Naive B cell (primary cell): ENCODE measurements at regions not wholly inside any gene's neighbourhood (a gene's known extent, or its start where the extent isn't known, plus 50 kb on each side); places are given as distances from the start of the nearest gene placed in this dataset.
A peak's percentile ranks its signal among the peaks of the same experiment; 100 is the strongest.

ENCODE experiments used
- ATAC-seq, 2 donors: fragments of 150-1000 bp; cut with Tn5 transposase; 2 replicates each; pipeline ENCODE4 v1.10.0; 2021; ENCODE audit warnings: low read depth in 2 of 2, mild to moderate bottlenecking in 2 of 2, moderate library complexity in 2 of 2
- DNase-seq: peaks from one replicate; pipeline ENCODE4 v3.0.0; 2022
- H3K27ac Mint-ChIP-seq, 6 donors: one replicate each; pipeline ENCODE4 v1.8.0; 2020 to 2022; ENCODE audit warnings: mild to moderate bottlenecking in 6 of 6, mixed read lengths in 6 of 6, moderate library complexity in 5 of 6, inconsistent platforms in 2 of 6
- H3K27me3 Mint-ChIP-seq, 3 donors: one replicate each; pipeline ENCODE4 v1.8.0; 2021 to 2022; ENCODE audit warnings: mixed read lengths in 3 of 3, mild to moderate bottlenecking in 1 of 3
- H3K36me3 Mint-ChIP-seq, 2 donors: one replicate each; pipeline ENCODE4 v1.8.0; 2020 to 2022; ENCODE audit warnings: mixed read lengths in 2 of 2, inconsistent platforms in 1 of 2, mild to moderate bottlenecking in 1 of 2
- H3K4me1 Mint-ChIP-seq, 3 donors: one replicate each; pipeline ENCODE4 v1.8.0; 2020 to 2022; ENCODE audit warnings: mixed read lengths in 3 of 3, inconsistent platforms in 1 of 3, mild to moderate bottlenecking in 1 of 3, moderate library complexity in 1 of 3
- H3K4me3 Mint-ChIP-seq, 8 donors: one replicate each; pipeline ENCODE4 v1.8.0; 2020 to 2022; ENCODE audit warnings: mild to moderate bottlenecking in 8 of 8, mixed read lengths in 8 of 8, moderate library complexity in 8 of 8, inconsistent platforms in 2 of 8
- H3K9me3 Mint-ChIP-seq, 7 donors: one replicate each; pipeline ENCODE4 v1.8.0; 2020 to 2022; ENCODE audit warnings: mixed read lengths in 7 of 7, mild to moderate bottlenecking in 5 of 7, inconsistent platforms in 2 of 7, moderate library complexity in 1 of 7

DNA sequence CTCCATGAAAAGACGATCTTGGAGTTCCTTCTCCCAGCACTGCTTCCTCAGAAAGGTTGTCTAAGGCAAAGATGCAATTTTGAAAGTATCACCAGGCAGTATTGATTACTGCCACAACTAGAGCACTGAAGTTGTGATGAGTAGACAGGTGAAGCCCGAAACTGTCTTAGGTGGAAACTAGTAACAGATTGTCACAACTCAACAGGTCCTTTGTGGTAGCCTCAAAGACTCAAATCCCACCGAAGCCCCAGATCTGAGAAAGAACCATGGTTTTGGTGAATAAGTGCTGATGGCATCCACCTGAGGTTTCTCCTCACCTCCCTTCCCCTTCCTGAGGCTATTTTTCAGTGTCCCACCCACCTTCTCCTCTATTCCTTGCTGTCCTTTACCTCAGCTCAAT lies 248.0 kb downstream of the DSEL start:
- Mint-ChIP-seq H3K27me3 (peaks cover 0 to 7% (median 0%) of the 10 kb centered on the region in 3 donors), H3K27ac (no peak overlapping the region), H3K4me1 (no peaks in the 10 kb centered on the region), H3K36me3 (no peaks in the 10 kb centered on the region), H3K9me3 (peaks cover 0 to 3% (median 0%) of the 10 kb centered on the region in 7 donors), H3K4me3 (no peak overlapping the region)
- DNase-seq, result no peak
- no peak for ATAC-seq

DNA sequence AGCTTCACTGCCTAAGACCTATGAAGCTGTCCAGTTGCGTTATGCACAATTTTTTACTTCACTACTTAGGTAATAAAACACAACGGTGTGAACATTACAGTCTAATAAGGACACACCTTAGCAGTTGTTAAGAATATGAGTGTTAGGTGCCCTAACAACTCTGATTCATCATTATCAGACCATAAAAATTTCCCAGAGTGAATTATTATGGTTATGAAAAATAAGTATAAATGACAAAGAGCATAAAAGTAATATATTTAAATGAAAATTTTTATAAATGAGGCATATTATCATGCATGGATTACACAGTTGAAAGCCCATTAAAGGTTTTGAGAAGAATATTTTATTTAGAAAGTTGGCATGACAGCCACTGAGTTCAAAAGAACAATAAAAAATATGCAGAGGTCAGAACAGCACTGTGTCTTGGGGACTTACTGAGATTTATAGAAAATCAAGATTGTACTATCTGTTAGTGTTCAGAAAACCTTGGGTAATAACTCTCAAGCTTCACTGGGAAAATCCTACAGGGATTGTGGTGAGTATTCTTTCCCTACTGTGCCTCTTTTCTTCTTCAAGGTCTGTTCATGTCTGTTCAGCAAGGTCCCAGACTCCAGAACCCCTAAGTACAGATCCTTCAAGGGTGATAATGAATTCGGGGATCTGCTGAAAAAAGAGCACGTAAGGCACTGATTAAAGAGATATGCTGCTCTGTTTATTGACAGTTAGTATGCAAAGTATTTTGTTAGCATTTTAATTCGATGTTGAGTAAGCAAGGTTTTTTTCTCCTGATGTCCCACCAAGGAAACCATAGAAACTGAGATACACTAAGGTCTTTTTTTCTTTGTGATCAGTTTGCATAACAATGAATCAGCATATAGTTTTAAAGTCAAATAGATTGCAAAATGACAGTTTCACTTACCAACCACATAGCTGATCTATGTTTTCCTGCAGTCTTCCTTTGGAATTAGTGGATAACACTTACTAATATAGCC lies 250.0 kb downstream of the DSEL start:
- no peak for DNase-seq
- no peak overlapping the region for H3K27ac Mint-ChIP-seq
- H3K36me3 Mint-ChIP-seq, result no peaks in the 10 kb centered on the region
- no peaks in the 10 kb centered on the region for H3K4me1 Mint-ChIP-seq
- no peaks in the 10 kb centered on the region for H3K9me3 Mint-ChIP-seq
- H3K4me3 Mint-ChIP-seq, result no peak overlapping the region
- ATAC-seq, result no peak
- peaks cover 0 to 7% (median 0%) of the 10 kb centered on the region in 3 donors for H3K27me3 Mint-ChIP-seq

DNA sequence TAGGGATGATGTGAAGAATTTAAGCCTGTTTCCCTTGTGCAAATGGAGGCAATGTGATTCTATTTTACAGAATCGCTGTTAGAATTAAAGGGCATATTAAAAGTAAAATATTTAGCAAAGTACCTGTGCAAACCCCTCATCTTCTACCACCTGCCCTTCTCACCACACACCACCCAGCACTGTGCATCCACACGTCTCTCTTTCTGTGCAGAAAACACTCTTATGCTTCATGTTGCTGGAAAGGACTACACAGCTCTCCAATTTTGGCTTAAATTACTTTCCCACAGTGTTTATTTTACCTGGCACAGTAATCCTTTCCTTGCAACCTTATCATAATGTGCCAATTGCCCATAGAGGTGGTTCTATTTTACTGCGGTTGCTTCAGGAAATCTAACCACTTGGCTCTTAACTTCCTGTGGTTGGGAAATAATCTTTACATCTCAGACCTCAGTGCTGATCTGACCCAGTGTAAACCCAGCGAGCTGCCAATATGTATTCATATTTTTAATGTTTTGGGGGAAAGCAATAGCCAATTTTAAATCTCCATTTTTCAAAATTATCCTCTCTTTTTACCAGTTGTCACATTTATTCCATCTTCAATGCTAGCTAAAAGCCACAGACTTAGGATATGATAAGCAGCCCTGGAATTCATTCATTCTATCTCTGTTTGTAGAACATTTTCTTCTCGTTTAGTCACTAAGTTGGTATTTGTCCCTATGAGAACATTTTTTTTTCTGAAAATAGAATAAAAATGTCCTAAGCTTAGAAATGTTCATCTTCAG lies 250.9 kb downstream of the DSEL start:
- Mint-ChIP-seq H3K27me3 (peaks cover 0 to 7% (median 0%) of the 10 kb centered on the region in 3 donors), H3K36me3 (no peaks in the 10 kb centered on the region), H3K9me3 (no peaks in the 10 kb centered on the region), H3K4me1 (no peaks in the 10 kb centered on the region), H3K4me3 (no peak overlapping the region), H3K27ac (no peak overlapping the region)
- ATAC-seq (no peak), DNase-seq (no peak)

DNA sequence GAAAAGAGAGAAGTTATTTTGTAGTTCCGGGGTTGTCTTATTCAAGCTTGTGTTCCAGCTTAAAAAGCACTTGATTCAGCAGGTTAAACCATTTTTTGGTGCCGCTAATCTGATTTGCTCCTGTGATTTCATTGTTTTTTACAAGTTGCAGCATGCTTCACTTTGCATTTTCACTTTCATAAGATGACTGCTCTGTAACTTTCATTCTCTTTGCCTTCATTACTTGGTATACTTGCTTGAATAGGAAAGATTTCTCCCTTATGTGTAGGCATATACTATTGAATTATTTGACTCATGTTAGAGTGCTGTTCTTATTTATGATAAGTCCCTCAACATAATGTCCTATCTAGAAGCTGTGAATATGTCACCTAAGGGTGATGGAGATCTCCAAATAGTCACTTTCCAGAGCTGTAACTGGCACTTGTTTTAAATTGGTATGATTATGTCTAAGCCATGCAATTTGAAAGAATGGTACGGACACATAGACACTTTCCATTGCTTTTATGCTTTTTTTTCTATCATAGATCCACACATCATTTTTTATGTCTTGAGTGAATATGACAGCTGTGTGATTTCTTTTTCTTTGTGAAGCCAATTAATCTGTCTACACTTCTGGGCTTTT lies 254.5 kb downstream of the DSEL start:
- ATAC-seq, result no peak
- no peaks in the 10 kb centered on the region for H3K4me1 Mint-ChIP-seq
- H3K27ac Mint-ChIP-seq, result no peak overlapping the region
- no peaks in the 10 kb centered on the region for H3K9me3 Mint-ChIP-seq
- no peaks in the 10 kb centered on the region for H3K36me3 Mint-ChIP-seq
- peaks cover 0 to 3% (median 0%) of the 10 kb centered on the region in 3 donors for H3K27me3 Mint-ChIP-seq
- no peak overlapping the region for H3K4me3 Mint-ChIP-seq
- no peak for DNase-seq

DNA sequence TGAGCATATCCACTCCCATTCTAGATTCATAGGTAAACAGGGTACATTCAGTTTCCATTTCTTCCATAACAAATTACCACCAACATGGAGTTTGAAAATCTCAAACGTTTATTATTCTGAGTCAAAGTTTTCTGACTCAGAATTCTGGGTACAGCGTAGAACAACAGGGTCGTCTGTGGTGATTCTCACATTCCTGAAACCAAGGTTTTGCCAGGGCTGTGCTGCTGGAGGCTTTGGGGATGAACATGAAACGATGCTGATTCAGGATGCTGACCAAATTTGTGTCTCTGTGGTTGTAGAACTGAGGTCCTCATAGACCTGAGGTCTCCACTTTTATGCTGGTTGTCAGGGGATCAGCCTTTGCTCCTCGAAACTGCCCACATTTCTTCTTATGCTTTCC lies 255.7 kb downstream of the DSEL start:
- H3K9me3 Mint-ChIP-seq, result no peaks in the 10 kb centered on the region
- no peaks in the 10 kb centered on the region for H3K4me1 Mint-ChIP-seq
- no peak for DNase-seq
- H3K27me3 Mint-ChIP-seq, result peaks cover 0 to 3% (median 0%) of the 10 kb centered on the region in 3 donors
- no peak for ATAC-seq
- H3K36me3 Mint-ChIP-seq, result no peaks in the 10 kb centered on the region
- H3K4me3 Mint-ChIP-seq, result no peak overlapping the region
- H3K27ac Mint-ChIP-seq, result no peak overlapping the region

DNA sequence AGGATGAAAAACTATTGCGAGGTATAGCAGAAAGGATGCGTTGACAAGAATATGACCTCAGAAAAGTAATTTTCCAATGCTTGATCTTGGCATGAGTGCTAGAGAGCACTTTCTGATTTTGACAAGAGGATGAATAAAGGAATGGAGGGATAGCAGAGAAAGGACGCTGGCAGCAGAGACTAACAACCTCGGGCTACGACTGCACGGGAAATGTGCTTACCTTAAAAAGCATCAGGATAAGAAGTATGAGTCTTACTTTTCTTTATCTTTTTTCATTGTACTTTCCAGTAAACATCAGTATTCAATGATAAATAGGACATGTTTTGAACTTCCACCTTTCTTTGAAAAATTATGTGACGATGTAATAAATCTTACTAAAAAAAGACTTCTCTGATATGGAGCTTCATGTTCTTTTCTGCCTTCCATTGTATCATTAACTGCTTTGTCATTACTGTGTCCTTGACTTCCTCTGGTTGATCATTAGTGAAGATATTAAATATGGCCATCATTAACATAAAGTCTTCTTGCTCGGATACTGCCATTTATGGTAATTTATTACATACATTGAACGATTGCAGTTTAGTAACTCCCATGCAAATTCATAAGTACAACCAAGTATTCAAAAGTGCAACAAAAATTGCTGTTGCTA lies 265.6 kb downstream of the DSEL start:
- DNase-seq (no peak), ATAC-seq (no peak)
- Mint-ChIP-seq H3K9me3 (no peaks in the 10 kb centered on the region), H3K4me1 (no peaks in the 10 kb centered on the region), H3K27me3 (no peaks in the 10 kb centered on the region), H3K27ac (no peak overlapping the region), H3K4me3 (peak overlapping the region in 1 of 8 donors; percentile 1), H3K36me3 (no peaks in the 10 kb centered on the region)

DNA sequence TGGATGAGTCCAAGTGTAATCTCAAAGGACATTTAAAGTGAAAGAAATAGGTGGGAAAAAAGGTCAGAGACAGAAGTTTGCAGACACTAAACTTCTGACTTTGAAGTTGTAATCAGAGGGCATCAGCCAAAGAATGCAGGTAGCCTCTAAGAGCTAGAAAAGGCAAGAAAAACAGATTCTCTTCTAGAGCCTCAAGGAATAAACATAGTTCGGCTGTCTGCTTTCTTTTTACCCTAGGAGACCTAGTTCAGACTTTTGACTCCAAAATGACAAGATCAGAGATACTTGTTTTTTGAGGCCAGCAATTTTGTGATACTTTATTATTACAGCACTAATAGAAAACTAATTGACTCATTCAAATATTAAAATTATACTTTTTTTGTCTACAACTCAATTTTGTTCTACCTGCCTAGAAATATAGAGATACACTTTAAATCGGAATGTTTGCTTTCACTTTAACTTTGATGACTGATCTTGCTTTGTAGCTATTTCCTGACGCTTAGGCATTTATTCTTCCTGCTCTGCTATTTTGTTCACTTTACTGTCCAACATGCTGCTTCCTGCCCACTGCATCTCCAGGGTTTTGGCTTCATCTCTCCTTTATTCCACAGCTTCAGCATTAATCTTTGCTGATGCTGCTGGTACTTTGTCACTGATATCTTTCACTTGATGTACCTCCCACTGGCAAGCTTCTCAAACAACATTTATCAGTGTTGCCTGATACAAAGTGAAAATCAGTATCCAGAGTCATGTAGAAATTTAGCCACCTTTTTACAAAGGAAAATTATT lies 272.5 kb downstream of the DSEL start:
- Mint-ChIP-seq H3K27ac (no peak overlapping the region), H3K9me3 (no peaks in the 10 kb centered on the region), H3K4me1 (peaks cover 0 to 3% (median 3%) of the 10 kb centered on the region in 3 donors), H3K27me3 (peaks cover 0 to 5% (median 0%) of the 10 kb centered on the region in 3 donors), H3K4me3 (peak overlapping the region in 4 of 8 donors; percentile 11 to 66 (median 33)), H3K36me3 (no peaks in the 10 kb centered on the region)
- ATAC-seq (no peak), DNase-seq (no peak)

DNA sequence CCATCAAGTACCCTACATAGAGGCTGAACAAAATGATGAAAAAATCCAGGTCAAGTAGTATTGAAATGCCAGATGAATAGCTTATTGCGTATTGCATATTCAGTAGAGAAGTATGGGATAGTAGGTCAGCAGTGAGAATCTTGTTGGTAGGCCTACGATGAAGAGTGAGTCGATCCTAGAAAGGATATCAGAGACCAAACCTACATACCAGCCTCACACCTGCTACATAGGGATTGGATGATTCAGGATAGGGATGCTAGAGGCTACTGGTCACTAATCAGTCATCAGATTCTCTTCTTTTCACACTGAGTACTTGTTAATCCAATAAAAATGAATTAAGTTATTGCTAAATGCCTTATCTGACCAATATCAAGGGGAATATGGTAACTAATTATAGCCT lies 274.5 kb downstream of the DSEL start:
- Mint-ChIP-seq H3K4me3 (no peak overlapping the region), H3K27me3 (peaks cover 0 to 5% (median 0%) of the 10 kb centered on the region in 3 donors), H3K4me1 (peaks cover 0 to 3% (median 3%) of the 10 kb centered on the region in 3 donors), H3K36me3 (no peaks in the 10 kb centered on the region), H3K9me3 (no peaks in the 10 kb centered on the region), H3K27ac (no peak overlapping the region)
- DNase-seq (no peak), ATAC-seq (no peak)

DNA sequence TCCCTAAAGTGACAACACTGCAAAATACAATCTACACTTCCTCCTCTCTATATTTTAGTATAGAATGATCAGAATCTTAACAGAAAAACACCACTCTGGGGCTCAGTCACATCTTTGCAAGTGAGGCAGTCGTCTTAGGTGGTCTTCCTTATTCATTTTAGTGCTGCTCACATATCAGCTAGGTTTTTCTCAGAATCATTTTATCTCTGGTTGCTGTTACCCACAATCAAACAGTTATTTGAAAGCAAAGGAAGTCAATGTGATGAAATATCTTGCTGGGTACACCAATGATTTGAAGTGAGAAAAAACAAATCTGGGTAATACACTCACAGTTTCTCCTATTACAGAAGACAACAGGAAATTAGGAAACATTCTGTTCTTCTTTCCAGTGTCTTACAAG lies 275.2 kb downstream of the DSEL start:
- Mint-ChIP-seq H3K9me3 (peaks cover 0 to 2% (median 0%) of the 10 kb centered on the region in 7 donors), H3K4me3 (no peak overlapping the region), H3K36me3 (no peaks in the 10 kb centered on the region), H3K27ac (no peak overlapping the region), H3K4me1 (peaks cover 0 to 3% (median 3%) of the 10 kb centered on the region in 3 donors), H3K27me3 (peaks cover 0 to 5% (median 0%) of the 10 kb centered on the region in 3 donors)
- DNase-seq, result no peak
- no peak for ATAC-seq

DNA sequence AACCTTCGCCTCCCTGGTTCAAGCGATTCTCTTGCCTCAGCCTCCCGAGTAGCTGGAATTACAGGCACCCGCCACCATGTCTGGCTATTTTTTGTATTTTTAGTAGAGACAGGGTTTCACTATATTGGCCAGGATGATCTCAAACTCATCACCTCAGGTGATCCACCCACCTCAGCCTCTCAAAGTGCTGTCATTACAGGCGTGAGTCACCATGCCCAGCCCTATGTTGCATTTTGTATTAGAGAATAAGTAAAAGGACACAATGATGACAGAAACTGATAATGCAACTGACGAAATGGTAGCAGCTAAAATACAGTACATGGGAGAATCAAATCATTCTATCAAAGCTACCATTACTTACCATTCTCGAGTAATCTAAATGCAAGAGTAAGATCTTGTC lies 276.7 kb downstream of the DSEL start:
- Mint-ChIP-seq H3K4me1 (peaks cover 0 to 3% (median 3%) of the 10 kb centered on the region in 3 donors), H3K27ac (no peak overlapping the region), H3K27me3 (peaks cover 0 to 5% (median 0%) of the 10 kb centered on the region in 3 donors), H3K9me3 (peaks cover 0 to 2% (median 0%) of the 10 kb centered on the region in 7 donors), H3K4me3 (no peak overlapping the region), H3K36me3 (no peaks in the 10 kb centered on the region)
- DNase-seq, result no peak
- no peak for ATAC-seq

DNA sequence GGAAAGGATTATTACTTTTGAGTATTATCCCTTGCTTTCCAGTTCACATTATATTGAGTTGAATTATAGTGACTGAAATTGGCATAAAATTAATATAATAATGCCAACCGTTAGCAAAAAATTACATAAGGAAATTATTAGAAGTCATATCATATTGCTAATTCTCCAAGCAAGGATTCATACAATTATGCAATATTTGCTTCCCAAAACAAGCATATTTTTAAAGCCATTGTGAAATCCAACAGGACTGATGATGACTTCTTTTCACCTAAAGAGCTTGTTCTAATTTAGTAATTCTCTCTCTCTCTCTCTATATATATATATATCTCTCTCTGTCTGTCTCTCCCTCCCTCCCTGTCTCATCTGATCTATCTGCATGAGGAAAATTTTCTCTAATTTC lies 283.5 kb downstream of the DSEL start:
- Mint-ChIP-seq H3K4me1 (no peaks in the 10 kb centered on the region), H3K27ac (no peak overlapping the region), H3K4me3 (no peak overlapping the region), H3K27me3 (peaks cover 0 to 17% (median 0%) of the 10 kb centered on the region in 3 donors), H3K9me3 (peaks cover 0 to 4% (median 0%) of the 10 kb centered on the region in 7 donors), H3K36me3 (no peaks in the 10 kb centered on the region)
- ATAC-seq (no peak), DNase-seq (no peak)

DNA sequence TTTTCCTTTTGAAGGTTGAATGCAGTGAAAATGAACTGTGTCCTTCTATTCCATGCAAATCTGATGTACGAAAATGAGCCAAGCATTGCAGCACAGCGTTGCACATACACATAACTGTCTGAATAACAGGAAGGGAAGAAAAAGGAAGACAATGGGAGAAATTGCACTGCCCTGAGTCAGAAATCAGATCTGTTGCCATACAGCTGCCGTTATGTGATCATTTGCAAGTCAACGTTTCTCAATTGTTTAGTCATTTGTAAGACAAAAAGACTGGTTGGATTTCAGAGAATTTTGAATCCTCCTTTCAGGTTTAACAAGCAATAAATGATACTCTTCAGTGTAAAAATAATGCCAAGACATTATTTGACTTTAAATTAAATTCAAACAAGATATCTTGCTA lies 284.1 kb downstream of the DSEL start:
- H3K36me3 Mint-ChIP-seq, result no peaks in the 10 kb centered on the region
- H3K9me3 Mint-ChIP-seq, result peaks cover 0 to 4% (median 0%) of the 10 kb centered on the region in 7 donors
- peaks cover 0 to 17% (median 0%) of the 10 kb centered on the region in 3 donors for H3K27me3 Mint-ChIP-seq
- no peak overlapping the region for H3K4me3 Mint-ChIP-seq
- no peaks in the 10 kb centered on the region for H3K4me1 Mint-ChIP-seq
- DNase-seq (no peak), ATAC-seq (no peak)
- no peak overlapping the region for H3K27ac Mint-ChIP-seq
